PC-3 (cell line): ENCODE measurements at regions not wholly inside any gene's neighbourhood (a gene's known extent, or its start where the extent isn't known, plus 50 kb on each side); places are given as distances from the start of the nearest gene placed in this dataset.

ENCODE experiments used
- EZH2phosphoT487 ChIP-seq: fragments of 300-600 bp; sonication (generic); IDR thresholded peaks from 2 replicates; pipeline ENCODE4 v1.6.1; 2018; ENCODE audit warnings: mild to moderate bottlenecking, antibody characterized with exemption, low read length, borderline replicate concordance
- TF ChIP-seq, protein P1 (sequence below): fragments of 300-600 bp; sonication (generic); conservative IDR thresholded peaks from 2 replicates; pipeline ENCODE4 v1.5.1; 2017; ENCODE audit warnings: antibody characterized with exemption, low read depth, mild to moderate bottlenecking, low read length

DNA sequence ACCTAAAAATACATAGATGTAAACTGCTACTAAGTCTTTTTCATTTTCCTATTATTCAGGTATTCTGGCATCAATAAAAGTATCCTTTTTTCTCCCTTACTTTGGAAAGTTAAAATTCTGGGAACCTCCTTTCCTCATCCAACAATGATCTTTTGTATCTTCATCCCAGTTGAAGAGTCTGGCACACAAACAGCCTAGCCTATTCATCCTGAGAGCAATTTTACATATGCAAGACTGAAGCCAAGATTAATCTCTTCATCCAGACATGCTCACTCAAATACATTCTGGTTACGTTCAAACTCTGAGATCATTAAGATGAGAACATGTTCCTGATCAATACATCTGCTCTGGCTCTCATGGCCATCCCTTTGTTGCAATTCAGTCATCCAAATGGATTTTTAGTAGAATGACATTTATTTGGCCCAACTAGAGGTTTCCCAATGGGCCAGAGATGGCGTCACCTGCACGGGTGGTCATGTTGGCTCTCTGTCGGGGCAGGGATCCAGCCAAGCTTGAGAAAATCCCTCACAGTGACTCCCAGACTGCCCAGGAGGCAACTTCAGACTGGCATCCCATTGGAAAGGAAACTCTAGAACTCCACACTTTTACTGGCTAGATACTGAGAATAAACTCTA lies 135.3 kb upstream of the VCX2 start:
- TF ChIP-seq, protein P1, sequence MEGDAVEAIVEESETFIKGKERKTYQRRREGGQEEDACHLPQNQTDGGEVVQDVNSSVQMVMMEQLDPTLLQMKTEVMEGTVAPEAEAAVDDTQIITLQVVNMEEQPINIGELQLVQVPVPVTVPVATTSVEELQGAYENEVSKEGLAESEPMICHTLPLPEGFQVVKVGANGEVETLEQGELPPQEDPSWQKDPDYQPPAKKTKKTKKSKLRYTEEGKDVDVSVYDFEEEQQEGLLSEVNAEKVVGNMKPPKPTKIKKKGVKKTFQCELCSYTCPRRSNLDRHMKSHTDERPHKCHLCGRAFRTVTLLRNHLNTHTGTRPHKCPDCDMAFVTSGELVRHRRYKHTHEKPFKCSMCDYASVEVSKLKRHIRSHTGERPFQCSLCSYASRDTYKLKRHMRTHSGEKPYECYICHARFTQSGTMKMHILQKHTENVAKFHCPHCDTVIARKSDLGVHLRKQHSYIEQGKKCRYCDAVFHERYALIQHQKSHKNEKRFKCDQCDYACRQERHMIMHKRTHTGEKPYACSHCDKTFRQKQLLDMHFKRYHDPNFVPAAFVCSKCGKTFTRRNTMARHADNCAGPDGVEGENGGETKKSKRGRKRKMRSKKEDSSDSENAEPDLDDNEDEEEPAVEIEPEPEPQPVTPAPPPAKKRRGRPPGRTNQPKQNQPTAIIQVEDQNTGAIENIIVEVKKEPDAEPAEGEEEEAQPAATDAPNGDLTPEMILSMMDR, result no peak
- TF ChIP-seq EZH2phosphoT487, result no peak
